GM21717 (cell line): ENCODE measurements at regions not wholly inside any gene's neighbourhood (a gene's known extent, or its start where the extent isn't known, plus 50 kb on each side); places are given as distances from the start of the nearest gene placed in this dataset.

ENCODE experiments used
- ATAC-seq: cut with Tn5 transposase; IDR thresholded peaks from one replicate; pipeline ENCODE4 v1.9.1; 2021; ENCODE audit warnings: mild to moderate bottlenecking, moderate library complexity; ENCODE audit not compliant: unreplicated experiment

DNA sequence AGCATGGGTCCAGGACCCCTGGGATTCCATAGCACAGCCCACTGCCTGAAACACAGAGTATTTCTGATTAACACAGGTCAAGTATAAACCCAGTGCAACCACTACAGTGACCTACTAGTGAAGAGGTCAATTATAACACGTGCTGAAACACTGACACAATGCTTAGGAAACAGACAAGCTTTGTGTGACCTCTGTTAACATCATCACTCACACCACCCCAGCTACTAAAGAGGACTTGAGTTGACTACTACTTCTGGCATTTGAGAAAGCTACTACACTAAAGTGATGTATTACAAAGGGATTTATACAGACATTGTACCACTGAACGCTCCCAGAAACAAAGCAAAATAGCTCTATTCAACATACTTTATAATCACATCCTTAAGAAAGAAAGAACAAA is 1935.9 kb upstream of the PCDH20 start:
- no peak for ATAC-seq

DNA sequence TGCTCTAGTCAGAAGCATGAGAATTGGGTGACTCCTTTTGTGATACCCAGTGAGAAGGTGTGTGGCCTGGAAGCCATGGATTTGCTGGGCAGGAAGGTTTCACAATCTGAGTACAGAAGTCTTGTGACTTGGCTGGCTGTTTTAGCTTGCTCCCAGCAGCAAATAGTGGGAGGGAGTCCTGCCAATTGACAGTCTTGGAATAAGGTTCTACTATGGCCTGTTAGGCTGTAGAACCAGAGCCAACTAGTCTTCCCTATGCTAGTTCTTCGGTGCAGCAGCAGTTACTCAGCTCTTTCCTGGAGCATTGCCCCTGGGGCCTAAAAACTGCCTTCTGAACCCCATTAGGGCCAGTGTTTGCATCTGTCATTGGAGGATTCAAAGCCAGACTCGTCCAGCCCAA is 1935.4 kb upstream of the PCDH20 start:
- no peak for ATAC-seq

DNA sequence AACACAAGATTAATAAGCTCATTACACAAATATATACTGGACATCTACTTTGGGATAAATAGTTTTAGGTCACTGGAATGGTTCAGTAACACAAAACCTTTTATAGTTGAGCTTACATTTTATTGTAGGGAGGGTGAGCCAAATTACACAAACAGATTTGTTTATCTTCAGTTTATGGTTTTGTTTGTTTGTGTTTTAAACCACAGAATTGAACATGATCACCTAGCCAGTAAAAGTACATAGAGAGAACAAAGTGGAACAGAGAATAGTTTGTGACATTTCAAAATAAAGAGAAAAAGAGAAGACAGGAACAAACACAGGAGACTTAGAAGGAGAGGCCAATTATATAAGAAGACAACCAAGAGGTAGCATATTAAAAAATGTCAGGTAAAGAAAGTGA is 1930.2 kb upstream of the PCDH20 start:
- no peak for ATAC-seq

DNA sequence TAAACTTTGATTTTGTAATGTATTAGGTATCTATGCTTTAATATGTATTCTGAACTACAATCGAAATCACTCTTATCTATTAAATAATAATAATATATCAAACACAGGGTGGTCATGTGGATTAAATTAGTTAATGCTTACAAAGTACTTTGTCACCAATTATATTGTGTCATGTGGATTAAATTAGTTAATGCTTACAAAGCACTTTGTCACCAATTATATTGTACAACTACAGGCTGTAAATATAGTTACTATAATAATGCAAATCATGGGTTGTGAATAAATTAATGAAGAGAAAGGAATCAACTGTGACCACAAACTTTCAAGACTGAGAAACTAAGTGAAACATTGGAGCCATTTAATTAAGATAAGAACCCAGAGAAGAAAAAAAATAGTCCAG is 1929.1 kb upstream of the PCDH20 start:
- ATAC-seq = no peak

DNA sequence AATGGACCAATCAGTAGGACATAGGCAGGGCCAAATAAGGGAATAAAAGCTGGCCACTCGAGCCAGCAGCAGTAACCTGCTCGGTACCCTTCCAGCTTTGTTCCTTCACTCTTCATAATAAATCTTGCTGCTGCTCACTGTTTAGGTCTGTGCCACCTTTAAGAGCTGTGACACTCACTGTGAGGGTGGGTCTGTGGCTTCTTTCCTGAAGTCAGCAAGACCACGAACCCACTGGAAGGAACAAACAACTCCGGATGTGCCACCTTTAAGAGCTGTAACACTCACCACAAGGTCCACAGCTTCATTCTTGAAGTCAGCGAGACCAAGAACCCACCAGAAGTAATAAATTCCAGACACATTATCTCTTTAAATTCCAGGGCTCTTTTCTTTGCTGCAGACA is 1922.3 kb upstream of the PCDH20 start:
- ATAC-seq = no peak

DNA sequence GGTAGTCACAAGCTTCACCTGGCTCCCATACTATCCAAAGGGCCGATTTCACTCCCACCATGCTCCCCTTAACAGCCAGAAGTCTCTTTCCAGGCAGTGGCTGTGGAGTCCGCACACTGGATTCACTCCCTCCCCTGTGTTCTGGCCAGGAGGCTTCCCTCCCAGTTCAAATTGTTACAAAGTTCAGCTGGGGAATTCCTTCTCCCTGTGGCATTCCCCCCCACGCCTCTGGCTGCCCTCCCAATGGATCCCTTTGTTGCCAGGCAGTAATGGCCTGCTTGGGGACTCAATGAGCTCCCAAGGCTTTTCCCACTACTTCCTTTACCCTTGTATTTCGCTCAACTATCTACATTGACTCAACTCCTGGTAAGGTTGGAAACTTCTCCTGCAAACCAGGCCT is 1921.4 kb upstream of the PCDH20 start:
- no peak for ATAC-seq

DNA sequence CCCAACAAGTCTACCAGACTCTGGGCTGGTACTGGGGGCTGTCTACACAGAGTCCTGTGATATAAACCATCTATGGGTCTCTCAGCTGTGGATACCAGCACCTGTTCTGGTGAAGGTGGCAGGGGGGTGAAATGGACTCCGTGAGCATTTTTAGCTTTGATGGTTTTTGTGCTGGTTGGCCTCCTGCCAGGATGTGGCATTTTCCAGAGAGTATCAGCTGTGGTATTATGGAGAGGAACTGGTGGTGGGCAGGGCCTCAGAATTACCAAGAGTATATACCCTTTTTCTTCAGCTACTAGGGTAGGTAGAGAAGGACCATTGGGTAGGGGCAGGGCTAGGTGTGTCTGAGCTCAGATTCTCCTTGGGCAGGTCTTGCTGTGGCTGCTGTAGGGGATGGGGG is 1920.9 kb upstream of the PCDH20 start:
- ATAC-seq = no peak

DNA sequence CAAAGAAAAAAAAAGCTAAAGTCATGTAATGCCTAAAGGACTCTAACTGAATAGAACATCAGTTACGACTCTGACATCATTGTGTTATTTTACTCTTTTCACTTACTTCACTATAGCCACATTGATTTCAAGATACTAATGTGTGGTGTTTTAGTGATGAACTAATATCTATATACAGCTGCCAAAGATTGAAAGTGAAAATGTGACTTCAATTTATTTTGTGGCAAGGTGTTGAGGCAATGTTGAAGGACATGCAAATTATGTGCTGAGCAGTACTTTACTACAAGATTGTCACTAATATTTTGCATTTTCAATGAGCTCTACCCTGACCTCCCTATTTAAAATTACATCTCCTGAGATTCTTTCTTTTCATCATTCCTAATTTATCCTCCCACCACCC is 1911.9 kb upstream of the PCDH20 start:
- ATAC-seq = no peak

DNA sequence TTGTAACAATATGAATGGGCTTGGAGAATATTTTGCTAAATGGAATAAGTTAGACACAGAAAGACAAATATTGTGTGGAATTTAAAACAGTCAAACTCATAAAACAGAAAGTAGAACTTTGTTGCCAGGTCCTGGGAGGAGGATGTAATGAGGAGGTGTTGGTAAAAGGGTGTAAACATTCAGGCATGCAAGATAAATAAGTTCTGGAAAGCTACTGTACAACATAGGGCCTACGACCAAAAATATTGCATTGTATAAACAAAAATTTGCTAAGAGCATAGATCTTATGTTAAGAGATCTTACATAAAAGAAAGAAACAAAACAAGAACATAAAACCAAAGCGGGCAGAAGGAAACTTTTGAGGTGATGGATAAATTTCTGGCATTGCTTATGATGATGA is 1907.8 kb upstream of the PCDH20 start:
- ATAC-seq = no peak

DNA sequence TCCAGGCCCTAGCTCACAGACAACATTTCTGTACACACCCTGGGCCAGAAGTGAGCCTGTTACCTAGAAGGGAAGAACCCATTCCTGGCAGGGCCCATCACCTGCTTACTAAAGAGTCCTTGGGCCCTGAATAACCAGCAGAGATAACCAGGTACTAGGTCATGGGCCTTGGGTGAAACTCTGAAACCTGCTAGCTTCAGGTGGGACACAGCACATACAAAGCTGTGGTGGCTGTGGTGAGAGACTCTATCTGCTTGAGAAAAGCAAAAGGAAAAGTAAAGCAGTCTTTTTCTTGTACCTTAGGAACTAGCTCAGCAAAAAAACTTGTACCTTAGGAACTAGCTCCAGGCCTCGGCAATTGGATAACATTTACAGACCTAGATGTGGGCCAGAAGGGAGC is 1895.9 kb upstream of the PCDH20 start:
- no peak for ATAC-seq

DNA sequence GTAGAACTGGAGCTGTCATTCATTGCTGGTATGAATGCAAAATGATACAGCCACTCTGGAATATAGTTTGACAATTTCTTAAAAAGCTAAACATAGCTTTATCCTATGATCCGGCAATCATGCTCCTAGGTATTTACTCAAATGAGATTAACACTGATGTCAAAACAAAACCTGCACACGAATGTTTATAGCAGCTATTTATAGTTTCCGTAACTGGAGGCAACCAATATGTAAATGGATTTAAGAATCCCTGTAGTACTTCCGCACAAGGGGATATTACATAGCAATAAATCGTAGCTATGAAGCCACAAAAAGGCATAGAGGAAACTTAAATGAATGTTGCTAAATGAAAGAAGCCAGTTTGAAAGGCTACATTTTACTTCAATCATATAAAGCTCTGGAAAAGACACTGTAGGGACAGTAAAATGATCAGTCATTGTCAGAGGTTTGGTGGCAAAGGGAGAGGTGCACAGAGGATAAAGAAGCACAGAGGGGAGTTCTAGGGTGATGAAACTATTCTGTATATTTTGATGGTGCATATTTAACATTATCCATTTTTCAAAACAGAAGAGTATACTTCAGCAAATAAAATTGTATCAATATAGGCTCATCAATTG is 1893.0 kb upstream of the PCDH20 start:
- no peak for ATAC-seq

DNA sequence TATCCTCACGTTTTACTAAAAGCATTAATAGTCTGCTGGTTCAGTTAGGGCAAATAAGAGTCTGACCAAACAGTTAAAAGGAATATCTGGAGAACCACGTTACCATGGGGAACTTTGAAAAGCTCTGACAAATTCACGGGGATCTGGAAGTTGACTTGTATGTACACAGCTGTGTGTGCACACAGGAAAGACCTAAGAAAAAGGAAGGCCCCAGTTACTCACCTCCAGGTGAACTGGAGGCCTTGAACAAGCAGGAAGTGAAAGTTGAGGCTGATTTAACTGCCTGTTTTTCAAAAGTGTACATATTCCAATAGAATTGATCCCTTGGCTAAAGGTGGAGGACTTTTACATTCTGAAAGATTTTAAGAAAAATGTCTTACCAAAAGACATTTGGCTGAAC is 1891.6 kb upstream of the PCDH20 start:
- ATAC-seq = peak; percentile 58

DNA sequence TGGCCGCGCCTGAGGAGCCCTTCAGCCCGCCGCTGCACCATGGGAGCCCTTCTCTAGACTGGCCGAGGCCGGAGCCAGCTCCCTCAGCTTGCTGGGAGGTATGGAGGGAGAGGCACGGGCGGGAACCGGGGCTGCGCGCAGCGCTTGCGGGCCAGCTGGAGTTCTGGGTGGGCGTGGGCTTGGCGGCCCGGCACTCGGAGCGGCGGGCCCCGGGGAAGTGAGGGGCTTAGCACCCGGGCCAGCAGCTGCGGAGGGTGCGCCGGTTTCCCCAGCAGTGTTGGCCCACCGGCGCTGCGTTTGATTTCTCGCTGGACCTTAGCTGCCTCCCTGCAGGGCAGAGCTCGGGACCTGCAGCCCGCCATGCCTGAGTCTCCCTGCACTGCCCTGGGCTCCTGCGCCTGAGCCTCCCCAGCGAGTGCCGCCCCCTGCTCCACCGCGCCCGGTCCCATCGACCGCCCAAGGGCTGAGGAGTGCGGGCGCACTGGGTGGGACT is 1890.0 kb upstream of the PCDH20 start:
- no peak for ATAC-seq

DNA sequence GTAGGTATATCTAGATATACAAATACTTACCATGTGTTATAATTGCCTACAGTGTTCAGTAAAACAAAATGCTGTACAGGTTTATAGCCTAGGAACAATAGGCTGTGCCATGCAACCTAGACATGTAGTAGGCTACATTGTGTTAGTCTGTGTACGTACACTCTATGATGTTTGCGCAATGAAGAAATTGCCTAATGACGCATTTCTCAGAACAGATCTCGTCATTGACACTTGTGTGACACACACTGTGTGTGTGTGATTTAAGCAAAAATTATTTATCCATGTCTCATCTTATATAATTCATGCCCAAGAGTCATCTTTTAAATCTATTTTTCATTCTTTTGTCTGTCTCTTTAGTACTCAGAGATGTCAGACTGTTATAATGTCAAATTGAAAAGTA is 1888.8 kb upstream of the PCDH20 start:
- no peak for ATAC-seq

DNA sequence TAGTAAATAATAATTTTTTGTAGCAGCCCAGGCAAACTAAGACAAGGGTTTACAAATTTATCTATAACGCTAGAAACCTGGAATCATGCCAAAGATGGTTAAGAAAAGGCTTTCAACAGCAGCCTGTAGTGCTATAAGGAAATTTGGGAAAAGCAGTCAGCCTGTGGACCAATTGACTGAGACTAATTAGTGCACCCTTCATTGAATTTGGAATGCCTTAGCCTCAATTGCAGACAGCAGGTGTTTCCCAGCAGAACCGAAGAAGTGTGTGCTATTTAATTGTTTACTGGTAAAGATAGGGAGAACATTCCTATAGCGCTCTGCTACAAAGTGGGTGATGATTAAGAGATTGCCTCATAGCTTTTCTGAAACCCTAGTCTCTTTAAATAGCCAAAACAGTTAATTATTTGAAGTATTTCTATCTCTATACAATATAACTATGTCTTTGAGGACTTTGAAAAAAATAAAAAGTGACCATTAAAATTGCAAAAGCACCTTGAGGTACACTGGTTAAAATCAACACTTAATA is 1884.3 kb upstream of the PCDH20 start:
- no peak for ATAC-seq

DNA sequence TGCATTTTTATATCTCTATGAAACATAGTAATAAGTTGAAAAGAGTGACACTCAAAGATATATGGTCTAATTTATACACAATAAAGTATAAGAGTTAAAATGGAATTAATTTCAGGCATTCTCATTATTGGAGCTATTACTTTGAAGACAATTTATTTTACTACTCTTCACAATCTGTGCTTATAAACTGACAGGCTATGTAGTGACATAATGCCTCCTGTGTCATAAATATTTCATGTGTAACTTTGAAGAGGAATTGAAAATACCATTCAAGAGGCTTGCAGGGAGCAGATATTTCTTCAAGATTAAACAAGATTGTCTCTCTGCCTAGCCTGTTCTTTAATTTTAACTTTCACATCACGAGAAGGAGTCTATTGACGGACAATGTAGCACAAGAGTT is 1881.5 kb upstream of the PCDH20 start:
- no peak for ATAC-seq

DNA sequence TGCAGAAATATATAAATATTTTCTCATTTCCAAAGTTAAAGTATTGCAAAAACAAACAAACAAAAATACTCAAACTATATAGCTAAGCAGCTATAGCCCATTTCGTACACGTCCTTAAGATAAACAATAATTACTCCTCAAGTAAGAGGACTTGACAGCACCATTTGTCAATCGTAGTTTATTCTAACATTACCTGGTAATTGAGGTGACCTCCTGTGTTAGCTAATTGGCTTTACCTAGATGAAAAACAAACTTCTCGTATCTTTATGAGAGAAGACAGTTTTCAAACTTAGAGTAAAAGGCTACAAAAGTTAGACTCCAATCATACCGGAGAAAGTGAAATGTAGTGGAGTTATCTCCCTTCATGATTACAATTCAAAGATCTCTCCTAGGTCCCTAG is 1876.1 kb upstream of the PCDH20 start:
- no peak for ATAC-seq

DNA sequence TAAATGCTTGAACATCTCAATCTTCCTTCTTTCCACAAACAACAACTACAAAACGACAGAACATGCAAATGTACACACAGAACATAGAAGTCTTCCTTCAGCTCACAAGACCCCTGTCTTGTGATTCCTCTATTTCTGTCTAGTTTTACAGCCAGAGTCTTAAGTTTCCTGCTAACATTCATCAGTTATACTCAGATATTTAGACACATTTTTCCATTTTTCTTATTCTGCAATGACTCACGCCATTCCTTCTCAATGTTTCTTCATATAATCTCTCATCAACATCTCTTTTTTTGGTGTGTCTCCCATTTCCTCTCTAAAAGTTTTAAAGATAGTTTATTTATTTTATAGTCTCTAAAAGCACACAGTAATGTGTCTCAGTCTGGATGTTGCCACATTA is 1872.9 kb upstream of the PCDH20 start:
- ATAC-seq = no peak

DNA sequence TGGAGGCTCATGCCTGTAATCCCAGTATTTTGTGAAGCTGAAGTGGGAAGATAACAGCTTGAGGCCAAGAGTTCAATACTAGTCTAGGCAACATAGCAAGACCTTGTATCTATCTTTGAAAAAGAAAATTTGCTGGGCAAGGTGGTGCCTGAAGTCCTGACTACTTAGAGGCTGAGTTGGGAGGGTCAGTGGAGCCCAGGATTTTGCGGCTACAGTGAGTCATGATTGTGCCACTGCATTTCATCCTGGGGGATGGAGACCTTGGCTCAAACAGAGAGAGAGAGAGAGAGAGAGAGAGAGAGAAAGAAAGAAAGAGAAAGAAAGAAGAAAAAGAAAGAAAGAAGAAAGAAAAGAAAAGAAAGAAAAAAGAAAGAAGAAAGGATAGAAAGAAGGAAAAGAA is 1872.3 kb upstream of the PCDH20 start:
- ATAC-seq = no peak

DNA sequence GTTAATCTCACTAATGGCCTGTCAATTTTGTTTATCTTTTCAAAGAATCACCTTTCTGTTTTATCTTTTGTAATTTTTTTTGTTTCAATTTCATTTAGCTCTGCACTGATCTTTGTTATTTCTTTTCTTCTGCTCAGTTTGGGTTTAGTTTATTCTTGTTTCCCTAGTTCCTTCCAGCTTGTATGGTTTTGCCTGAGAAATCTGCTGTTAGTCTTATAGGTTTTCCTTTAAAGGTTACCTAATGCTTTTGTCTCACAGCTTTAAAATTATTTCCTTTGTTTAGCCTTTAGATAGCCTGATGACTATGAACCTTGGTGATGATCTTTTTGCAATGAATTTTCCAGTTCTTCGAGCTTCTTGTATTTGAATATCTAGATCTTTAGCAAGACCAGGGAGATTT is 1869.8 kb upstream of the PCDH20 start:
- no peak for ATAC-seq

DNA sequence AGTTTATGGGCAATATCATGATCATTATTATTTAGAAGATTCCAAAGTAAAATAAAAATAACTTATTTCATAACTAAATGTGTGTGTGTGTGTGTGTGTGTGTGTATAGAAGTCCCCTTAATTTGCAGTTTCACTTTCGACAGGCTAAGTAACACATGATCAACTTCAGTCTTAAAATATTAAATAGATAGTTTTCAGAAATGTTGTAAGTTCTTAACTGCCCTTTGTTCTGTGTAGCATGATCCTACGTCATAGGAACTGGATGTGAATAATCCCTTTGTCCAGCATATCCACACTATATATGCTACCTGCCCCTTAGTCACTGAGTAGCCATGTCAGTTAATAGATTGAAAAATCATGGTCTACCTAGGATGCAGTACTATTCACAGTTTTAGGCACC is 1863.5 kb upstream of the PCDH20 start:
- ATAC-seq = no peak

DNA sequence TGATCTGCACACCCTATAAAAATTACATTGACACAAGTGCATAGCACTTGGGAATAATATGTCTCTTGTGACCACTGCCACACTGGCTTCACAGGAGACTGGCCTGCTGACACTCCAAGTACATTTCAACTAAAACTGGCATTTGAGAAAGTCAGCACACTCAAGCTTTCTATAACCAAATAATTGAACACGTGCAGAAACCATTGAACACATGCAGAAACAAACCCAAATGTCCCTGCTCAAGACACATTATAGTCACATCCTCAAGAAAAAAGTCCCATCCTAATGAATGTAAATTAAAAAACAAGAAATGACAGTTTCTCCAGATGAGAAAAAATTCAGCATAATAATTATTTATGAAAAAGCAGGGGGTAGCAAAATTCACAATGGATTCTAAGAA is 1859.1 kb upstream of the PCDH20 start:
- no peak for ATAC-seq
